GM13976 (cell line): ENCODE measurements at regions not wholly inside any gene's neighbourhood (a gene's known extent, or its start where the extent isn't known, plus 50 kb on each side); places are given as distances from the start of the nearest gene placed in this dataset.

Experiments used
- DNase-seq: peaks from one replicate; pipeline ENCODE4 v3.0.0; 2012; ENCODE audit warnings: low spot score
- in situ Hi-C: fragments of 300-500 bp; cut with MboI; formaldehyde crosslinking; loops from one replicate; pipeline ENCODE4 v1.12.0; 2022; ENCODE audit warnings: low sequenced_read_pairs, mixed read lengths, inconsistent platforms; ENCODE audit not compliant: unreplicated experiment
- TF ChIP-seq, protein P1 (sequence below): IDR thresholded peaks from 2 replicates; pipeline ENCODE4 v1.5.1; 2012; ENCODE audit warnings: borderline replicate concordance, mild to moderate bottlenecking; ENCODE audit not compliant: insufficient read depth; ENCODE audit errors: extremely low read depth, missing control alignments, control extremely low read depth

DNA sequence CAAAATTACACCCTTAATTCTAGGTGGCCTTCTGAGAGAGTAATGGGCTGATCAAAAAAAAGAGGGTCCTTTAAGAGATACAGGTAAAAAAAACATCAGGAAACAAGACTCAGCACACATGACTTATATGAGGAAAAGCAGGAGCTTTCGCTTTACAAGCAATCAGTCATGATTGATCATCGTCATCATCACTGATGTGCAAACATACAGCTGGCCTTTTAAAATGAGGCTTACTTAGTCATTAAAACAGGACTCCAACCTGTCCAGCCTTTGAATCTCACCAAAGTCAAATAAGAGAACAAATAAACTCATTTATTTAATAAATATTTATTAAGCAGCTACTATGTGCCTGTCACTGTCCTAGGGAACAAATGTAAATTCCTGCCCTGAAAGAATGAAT is 255.3 kb downstream of the SKAP2 start:
- TF ChIP-seq, protein P1, sequence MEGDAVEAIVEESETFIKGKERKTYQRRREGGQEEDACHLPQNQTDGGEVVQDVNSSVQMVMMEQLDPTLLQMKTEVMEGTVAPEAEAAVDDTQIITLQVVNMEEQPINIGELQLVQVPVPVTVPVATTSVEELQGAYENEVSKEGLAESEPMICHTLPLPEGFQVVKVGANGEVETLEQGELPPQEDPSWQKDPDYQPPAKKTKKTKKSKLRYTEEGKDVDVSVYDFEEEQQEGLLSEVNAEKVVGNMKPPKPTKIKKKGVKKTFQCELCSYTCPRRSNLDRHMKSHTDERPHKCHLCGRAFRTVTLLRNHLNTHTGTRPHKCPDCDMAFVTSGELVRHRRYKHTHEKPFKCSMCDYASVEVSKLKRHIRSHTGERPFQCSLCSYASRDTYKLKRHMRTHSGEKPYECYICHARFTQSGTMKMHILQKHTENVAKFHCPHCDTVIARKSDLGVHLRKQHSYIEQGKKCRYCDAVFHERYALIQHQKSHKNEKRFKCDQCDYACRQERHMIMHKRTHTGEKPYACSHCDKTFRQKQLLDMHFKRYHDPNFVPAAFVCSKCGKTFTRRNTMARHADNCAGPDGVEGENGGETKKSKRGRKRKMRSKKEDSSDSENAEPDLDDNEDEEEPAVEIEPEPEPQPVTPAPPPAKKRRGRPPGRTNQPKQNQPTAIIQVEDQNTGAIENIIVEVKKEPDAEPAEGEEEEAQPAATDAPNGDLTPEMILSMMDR, result no peak
- in situ Hi-C loops, result no loop called here
- DNase-seq, result no peak

DNA sequence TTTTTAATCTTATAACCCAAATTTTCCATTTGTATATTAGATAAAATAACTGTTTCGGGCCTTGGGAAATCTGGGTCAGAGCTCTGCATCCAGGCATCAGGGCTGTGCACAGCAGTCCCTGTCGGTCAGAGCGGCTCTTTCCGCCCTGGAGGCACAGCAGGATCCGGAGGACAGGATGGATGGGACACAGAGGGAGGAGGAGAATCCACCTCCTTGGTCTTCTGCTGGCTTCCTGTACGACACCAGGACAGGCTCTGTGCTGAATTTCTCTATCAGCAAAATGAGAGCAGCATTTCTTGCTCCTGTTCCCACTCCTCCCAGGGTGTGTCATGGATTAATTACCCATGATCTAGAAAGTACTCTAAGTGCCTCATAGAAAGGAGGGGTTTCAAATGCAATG is 254.9 kb downstream of the SKAP2 start:
- in situ Hi-C loops, result no loop called here
- no peak for DNase-seq
- TF ChIP-seq, protein P1, result no peak

DNA sequence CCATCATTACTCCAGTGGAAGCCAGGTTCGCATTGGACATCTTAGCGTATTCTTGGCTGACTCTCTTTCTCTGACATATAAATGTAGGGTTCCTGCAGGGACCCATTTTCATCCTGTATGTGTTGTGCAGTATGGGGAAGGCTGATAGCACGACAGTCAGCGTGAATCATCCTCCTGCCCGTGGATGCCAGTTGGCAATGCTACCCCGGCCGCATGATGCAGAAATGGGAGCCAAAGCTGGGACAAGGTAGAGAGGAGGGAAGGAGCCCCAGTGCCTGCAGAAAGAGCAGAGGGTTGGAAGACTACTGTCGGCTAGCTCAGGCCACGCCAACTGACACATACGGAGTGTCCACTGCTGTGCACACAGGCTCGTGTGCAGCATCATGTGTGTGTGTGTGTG is 251.6 kb downstream of the SKAP2 start:
- no peak for DNase-seq
- TF ChIP-seq, protein P1, result no peak
- in situ Hi-C loops, result no loop called here

DNA sequence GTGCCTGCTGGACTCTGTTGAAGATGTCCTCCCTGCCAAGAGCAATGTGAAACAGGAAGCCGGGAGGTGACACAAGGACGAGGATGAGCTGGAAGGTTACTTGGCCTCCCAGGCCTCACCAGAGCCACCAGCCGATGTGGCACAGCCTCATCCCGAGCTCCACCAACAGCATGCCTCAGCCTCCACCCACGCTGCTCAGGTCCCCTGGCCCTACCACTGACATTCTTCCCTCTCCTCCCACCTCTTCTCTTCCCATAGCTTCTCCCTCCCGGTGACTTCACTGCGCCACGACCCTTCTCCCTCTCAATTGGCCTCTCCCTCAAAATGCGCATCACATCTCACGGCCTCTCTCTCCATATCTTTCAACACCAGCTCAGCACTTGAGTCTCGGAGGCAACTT is 249.9 kb downstream of the SKAP2 start:
- in situ Hi-C loops, result no loop called here
- no peak for DNase-seq
- TF ChIP-seq, protein P1, result no peak

DNA sequence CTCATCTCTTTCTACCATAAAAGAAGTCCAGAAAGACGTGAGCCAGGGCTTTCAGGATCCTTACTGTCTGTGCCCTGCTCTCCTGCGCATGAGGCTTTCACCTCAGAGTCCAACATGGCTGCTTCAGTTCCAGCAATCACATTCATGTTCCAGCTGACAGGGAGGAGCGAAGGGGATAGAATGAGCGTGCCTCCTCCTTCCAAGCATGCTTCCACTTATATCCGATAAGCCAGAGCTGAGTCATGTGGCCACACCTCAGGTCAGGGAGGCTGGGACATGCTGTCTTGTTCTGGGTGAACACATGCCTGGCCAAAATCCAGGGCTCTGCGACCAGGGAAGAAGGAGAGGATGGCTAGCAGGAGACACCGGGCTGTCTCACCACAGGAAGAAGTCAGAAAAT is 248.2 kb downstream of the SKAP2 start:
- DNase-seq, result no peak
- in situ Hi-C loops, result no loop called here
- TF ChIP-seq, protein P1, result no peak

DNA sequence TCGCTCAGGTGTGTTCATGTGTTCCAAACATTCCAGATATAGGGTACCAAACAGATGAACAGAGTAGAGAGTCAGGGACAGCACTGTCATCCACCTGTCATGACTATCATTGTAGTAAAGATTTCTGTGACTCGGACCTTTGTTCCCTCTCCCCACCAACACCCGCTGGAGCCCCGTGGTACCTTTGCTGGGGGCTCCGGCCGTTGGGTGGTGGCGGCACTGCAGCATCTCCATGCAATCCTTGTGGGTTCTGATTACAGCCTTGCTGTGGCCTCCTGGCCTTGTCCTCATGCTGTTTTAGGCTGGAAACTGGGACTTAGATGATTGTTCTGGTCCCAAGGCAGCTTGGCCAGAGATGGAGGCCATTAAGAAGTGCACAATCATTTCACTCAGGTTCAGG is 247.3 kb downstream of the SKAP2 start:
- DNase-seq, result no peak
- TF ChIP-seq, protein P1, result no peak
- in situ Hi-C loops, result no loop called here
